Neural progenitor cell (in vitro differentiated cells): ENCODE measurements at regions not wholly inside any gene's neighbourhood (a gene's known extent, or its start where the extent isn't known, plus 50 kb on each side); places are given as distances from the start of the nearest gene placed in this dataset.

Source experiments
- CTCF ChIP-seq: fragments of 200-600 bp; sonication (generic); IDR thresholded peaks from 2 replicates; pipeline ENCODE4 v1.5.1; 2017; ENCODE audit warnings: antibody characterized with exemption, mild to moderate bottlenecking
- EZH2 ChIP-seq: fragments of 200-600 bp; sonication (generic); IDR thresholded peaks from 2 replicates; pipeline ENCODE4 v1.6.1; 2017; ENCODE audit warnings: antibody characterized with exemption, mild to moderate bottlenecking, moderate library complexity
- EZH2phosphoT487 ChIP-seq: fragments of 200-600 bp; sonication (generic); IDR thresholded peaks from 2 replicates; pipeline ENCODE4 v1.6.1; 2017; ENCODE audit warnings: antibody characterized with exemption

GRCh38 chr16:9212621-9213020 is 121.2 kb downstream of the HAPSTR1 start:
- TF ChIP-seq CTCF, result no peak
- no peak for TF ChIP-seq EZH2
- no peak for TF ChIP-seq EZH2phosphoT487
